CD4-positive, alpha-beta T cell (primary cell): ENCODE measurements at regions not wholly inside any gene's neighbourhood (a gene's known extent, or its start where the extent isn't known, plus 50 kb on each side); places are given as distances from the start of the nearest gene placed in this dataset.

Experiments used
- ATAC-seq: fragments of 200-7000 bp; cut with Tn5 transposase; one replicate; pipeline ENCODE4 v1.10.0; 2022; ENCODE audit warnings: mild to moderate bottlenecking; ENCODE audit not compliant: poor library complexity
- CTCF ChIA-PET: fragments of 350-600 bp; sonication (Branson Sonifier 250); formaldehyde crosslinking; loops from one replicate; lab custom pipeline; 2021; ENCODE audit warnings: antibody characterized with exemption, inconsistent platforms; lab: Charles Lee
- POLR2A ChIA-PET: fragments of 350-600 bp; sonication (Branson Sonifier 250); formaldehyde crosslinking; loops from one replicate; lab custom pipeline; 2021; ENCODE audit warnings: antibody characterized with exemption, inconsistent platforms; lab: Charles Lee
- DNase-seq, 14 experiments: peaks; one replicate each; pipeline ENCODE4 v3.0.0-alpha.2; 2013 to 2020; ENCODE audit warnings: mixed read lengths in 2 of 14
- H3K27ac ChIP-seq, 2 donors: one replicate each; pipeline versions ENCODE4 v1.5.1 to v1.7.0; 2013; ENCODE audit warnings: low read length in 2 of 2, low read depth in 1 of 2, mild to moderate bottlenecking in 1 of 2
- H3K27me3 ChIP-seq, 2 experiments: 1 replicate in 1 of 2; 2 replicates in 1 of 2; pipeline versions ENCODE4 v1.6.1 to v1.7.0; 2013; ENCODE audit warnings: low read length in 2 of 2, control low read depth in 1 of 2, mild to moderate bottlenecking in 1 of 2, moderate library complexity in 1 of 2; ENCODE audit not compliant: insufficient read depth in 2 of 2, control insufficient read depth in 1 of 2
- H3K36me3 ChIP-seq: one replicate; pipeline ENCODE4 v1.6.1; 2013; ENCODE audit warnings: low read length, control low read depth; ENCODE audit not compliant: insufficient read depth
- H3K4me1 ChIP-seq: one replicate; pipeline ENCODE4 v1.6.1; 2013; ENCODE audit warnings: low read length, control low read depth; ENCODE audit not compliant: insufficient read depth
- H3K4me3 ChIP-seq: one replicate; pipeline ENCODE4 v1.5.1; 2013; ENCODE audit warnings: mild to moderate bottlenecking, low read length, moderate library complexity
- H3K9me3 ChIP-seq, 2 experiments: 1 replicate in 1 of 2; 2 replicates in 1 of 2; pipeline versions ENCODE4 v1.6.1 to v1.7.0; 2013; ENCODE audit warnings: low read length in 2 of 2, mild to moderate bottlenecking in 2 of 2, control low read depth in 1 of 2, moderate library complexity in 1 of 2; ENCODE audit not compliant: control insufficient read depth in 1 of 2, insufficient read depth in 1 of 2
- H3K27ac Mint-ChIP-seq: one replicate; pipeline ENCODE4 v1.8.0; 2020; ENCODE audit warnings: mixed read lengths
- H3K27me3 Mint-ChIP-seq: one replicate; pipeline ENCODE4 v1.8.0; 2021; ENCODE audit warnings: mixed read lengths
- H3K36me3 Mint-ChIP-seq: one replicate; pipeline ENCODE4 v1.8.0; 2021; ENCODE audit warnings: low read depth, mixed read lengths
- H3K4me1 Mint-ChIP-seq: one replicate; pipeline ENCODE4 v1.8.0; 2021; ENCODE audit warnings: low read depth, mixed read lengths
- H3K4me3 Mint-ChIP-seq: one replicate; pipeline ENCODE4 v1.8.0; 2020; ENCODE audit warnings: mild to moderate bottlenecking, mixed read lengths
- H3K9me3 Mint-ChIP-seq: one replicate; pipeline ENCODE4 v1.8.0; 2020; ENCODE audit warnings: mixed read lengths
- CTCF ChIP-seq: fragments of 200-600 bp; IDR thresholded peaks from one replicate; pipeline ENCODE4 v1.8.0; 2022; ENCODE audit warnings: antibody characterized with exemption, mild to moderate bottlenecking
- intact Hi-C, 2 experiments: fragments of 100-400 bp; cut with DNase I in 1 of 2; cut with micrococcal nuclease in 1 of 2; formaldehyde crosslinking; loops; one replicate each; pipeline versions ENCODE4 v1.15.1 to v1.9.0; 2023 to 2025; cut with DNase I, micrococcal nuclease

- no peaks in the 10 kb centered on the region for H3K36me3 Mint-ChIP-seq
- H3K27ac ChIP-seq = no peak overlapping the region
Observed at GRCh38 chr6:94651239-94651638, 926.1 kb upstream of the MANEA start.

GRCh38 chr6:94645191-94645590, 932.1 kb upstream of the MANEA start:
- H3K27ac ChIP-seq = no peak overlapping the region
- Mint-ChIP-seq H3K9me3 (peaks cover 4% of the 10 kb centered on the region), H3K4me3 (no peak overlapping the region), H3K4me1 (no peaks in the 10 kb centered on the region), H3K27me3 (no peaks in the 10 kb centered on the region), H3K27ac (no peak overlapping the region), H3K36me3 (no peaks in the 10 kb centered on the region)
- intact Hi-C loops = no loop called here
- H3K4me3 ChIP-seq = no peak overlapping the region
- ATAC-seq = no peak
- DNase-seq = no peak
- H3K36me3 ChIP-seq = no peaks in the 10 kb centered on the region
- no peaks in the 10 kb centered on the region for H3K4me1 ChIP-seq
- ChIA-PET POLR2A (no interaction called here), CTCF (no interaction called here)
- peaks cover 0 to 7% of the 10 kb centered on the region in 2 experiments for H3K9me3 ChIP-seq
- TF ChIP-seq CTCF = no peak
- H3K27me3 ChIP-seq = no peaks in the 10 kb centered on the region

More at GRCh38 chr6:94651239-94651638, 926.1 kb upstream of the MANEA start:
- H3K36me3 ChIP-seq = no peaks in the 10 kb centered on the region
- H3K9me3 ChIP-seq = no peaks in the 10 kb centered on the region
- ATAC-seq = no peak
- H3K27me3 ChIP-seq = no peaks in the 10 kb centered on the region
- Mint-ChIP-seq H3K27me3 (no peaks in the 10 kb centered on the region), H3K4me3 (no peak overlapping the region), H3K9me3 (peaks cover 10% of the 10 kb centered on the region), H3K4me1 (no peaks in the 10 kb centered on the region), H3K27ac (no peak overlapping the region)
- ChIA-PET CTCF (no interaction called here), POLR2A (no interaction called here)
- H3K4me3 ChIP-seq = no peak overlapping the region
- intact Hi-C loops = no loop called here
- no peak for TF ChIP-seq CTCF
- no peak for DNase-seq
- no peaks in the 10 kb centered on the region for H3K4me1 ChIP-seq

- ChIA-PET POLR2A (no interaction called here), CTCF (no interaction called here)
- peaks cover 2% of the 10 kb centered on the region for H3K9me3 Mint-ChIP-seq
- no peak overlapping the region for H3K4me3 Mint-ChIP-seq
- peaks cover 0 to 16% of the 10 kb centered on the region in 2 experiments for H3K9me3 ChIP-seq
- H3K4me1 Mint-ChIP-seq = no peaks in the 10 kb centered on the region
- H3K27me3 ChIP-seq = no peaks in the 10 kb centered on the region
- ATAC-seq (no peak), DNase-seq (no peak)
- H3K27me3 Mint-ChIP-seq = no peaks in the 10 kb centered on the region
- no peaks in the 10 kb centered on the region for H3K36me3 ChIP-seq
- H3K4me3 ChIP-seq = no peak overlapping the region
- no peak for TF ChIP-seq CTCF
- no peak overlapping the region for H3K27ac Mint-ChIP-seq
- H3K36me3 Mint-ChIP-seq = no peaks in the 10 kb centered on the region
- intact Hi-C loops = no loop called here
- no peak overlapping the region for H3K27ac ChIP-seq
- no peaks in the 10 kb centered on the region for H3K4me1 ChIP-seq
Observed at GRCh38 chr6:94639564-94639963, 937.8 kb upstream of the MANEA start.
